Naive thymus-derived CD4-positive, alpha-beta T cell (primary cell): ENCODE measurements at regions not wholly inside any gene's neighbourhood (a gene's known extent, or its start where the extent isn't known, plus 50 kb on each side); places are given as distances from the start of the nearest gene placed in this dataset.
A peak's percentile ranks its signal among the peaks of the same experiment; 100 is the strongest.

Source experiments
- ATAC-seq: fragments of 150-1000 bp; cut with Tn5 transposase; 2 replicates; pipeline ENCODE4 v1.10.0; 2021; ENCODE audit warnings: mild to moderate bottlenecking, moderate library complexity
- CTCF ChIA-PET: fragments of 350-600 bp; sonication (Branson Sonifier 250); formaldehyde crosslinking; loops from one replicate; lab custom pipeline; 2021; ENCODE audit warnings: antibody characterized with exemption; lab: Charles Lee
- POLR2A ChIA-PET: fragments of 350-600 bp; sonication (Branson Sonifier 250); formaldehyde crosslinking; loops from one replicate; lab custom pipeline; 2021; ENCODE audit warnings: antibody characterized with exemption, inconsistent platforms; lab: Charles Lee
- DNase-seq, 9 donors: peaks; one replicate each; pipeline versions ENCODE4 v3.0.0 to v3.0.0-alpha.2; 2020 to 2022; ENCODE audit warnings: mixed read lengths in 1 of 9
- H3K27ac ChIP-seq: one replicate; pipeline ENCODE4 v1.7.0; 2013; ENCODE audit warnings: mild to moderate bottlenecking, low read depth, low read length, moderate library complexity
- H3K27me3 ChIP-seq, 2 donors: one replicate each; pipeline ENCODE4 v1.7.0; 2013; ENCODE audit warnings: low read length in 2 of 2, mild to moderate bottlenecking in 2 of 2, moderate library complexity in 2 of 2; ENCODE audit not compliant: control insufficient read depth in 2 of 2, insufficient read depth in 2 of 2
- H3K36me3 ChIP-seq, 3 experiments: 1 replicate in 2 of 3; 2 replicates in 1 of 3; pipeline ENCODE4 v1.7.0; 2013; ENCODE audit warnings: low read length in 3 of 3, mild to moderate bottlenecking in 3 of 3, moderate library complexity in 1 of 3; ENCODE audit not compliant: insufficient read depth in 3 of 3, control insufficient read depth in 2 of 3
- H3K4me1 ChIP-seq, 2 donors: one replicate each; pipeline ENCODE4 v1.7.0; 2013; ENCODE audit warnings: low read length in 2 of 2, mild to moderate bottlenecking in 2 of 2, moderate library complexity in 1 of 2; ENCODE audit not compliant: control insufficient read depth in 2 of 2, insufficient read depth in 2 of 2
- H3K4me3 ChIP-seq: 2 replicates; pipeline ENCODE4 v1.7.0; 2013; ENCODE audit warnings: mild to moderate bottlenecking, low read length
- H3K9me3 ChIP-seq, 3 experiments: 1 replicate in 2 of 3; 2 replicates in 1 of 3; pipeline ENCODE4 v1.7.0; 2013; ENCODE audit warnings: low read length in 3 of 3; ENCODE audit not compliant: control insufficient read depth in 2 of 3
- H3K27ac Mint-ChIP-seq, 9 donors: one replicate each; pipeline ENCODE4 v1.8.0; 2020 to 2022; ENCODE audit warnings: mixed read lengths in 9 of 9, mild to moderate bottlenecking in 8 of 9, moderate library complexity in 5 of 9, inconsistent platforms in 2 of 9
- H3K27me3 Mint-ChIP-seq, 5 donors: one replicate each; pipeline ENCODE4 v1.8.0; 2021 to 2022; ENCODE audit warnings: mixed read lengths in 5 of 5, mild to moderate bottlenecking in 1 of 5
- H3K36me3 Mint-ChIP-seq, 5 donors: one replicate each; pipeline ENCODE4 v1.8.0; 2020 to 2022; ENCODE audit warnings: mixed read lengths in 5 of 5, mild to moderate bottlenecking in 3 of 5, inconsistent platforms in 1 of 5
- H3K4me1 Mint-ChIP-seq, 7 donors: one replicate each; pipeline ENCODE4 v1.8.0; 2020 to 2022; ENCODE audit warnings: mixed read lengths in 7 of 7, mild to moderate bottlenecking in 3 of 7, inconsistent platforms in 1 of 7
- H3K4me3 Mint-ChIP-seq, 10 donors: one replicate each; pipeline ENCODE4 v1.8.0; 2020 to 2022; ENCODE audit warnings: mild to moderate bottlenecking in 10 of 10, mixed read lengths in 10 of 10, moderate library complexity in 6 of 10, inconsistent platforms in 2 of 10
- H3K9me3 Mint-ChIP-seq, 11 donors: one replicate each; pipeline ENCODE4 v1.8.0; 2020 to 2022; ENCODE audit warnings: mixed read lengths in 11 of 11, mild to moderate bottlenecking in 4 of 11, inconsistent platforms in 1 of 11, moderate library complexity in 1 of 11
- intact Hi-C, 2 donors: fragments of 100-400 bp; cut with micrococcal nuclease; formaldehyde crosslinking; loops; one replicate each; pipeline ENCODE4 v1.15.1; 2023

GRCh38 chr15:95448531-95449229, 881.8 kb upstream of the NR2F2 start:
- intact Hi-C loops: loop anchor here in 1 of 2 donors (5.0 kb wide), 3 partner anchors 146 to 619 kb away; no protein-coding TSS in a partner anchor

GRCh38 chr15:95449230-95449628, 881.3 kb upstream of the NR2F2 start:
- no peaks in the 10 kb centered on the region for H3K36me3 ChIP-seq
- CTCF ChIA-PET: interaction anchor here (1.1 kb wide), 1 partner anchor 11 kb away, joined by 3 read pairs; no protein-coding TSS in a partner anchor
- H3K27ac Mint-ChIP-seq: no peak overlapping the region
- H3K4me1 ChIP-seq: peaks cover 4 to 14% of the 10 kb centered on the region in 2 donors
- H3K36me3 Mint-ChIP-seq: peaks cover 0 to 22% (median 0%) of the 10 kb centered on the region in 5 donors
- no peak overlapping the region for H3K4me3 ChIP-seq
- DNase-seq (no peak), ATAC-seq (no peak)
- peaks cover 0 to 14% (median 0%) of the 10 kb centered on the region in 11 donors for H3K9me3 Mint-ChIP-seq
- POLR2A ChIA-PET: no interaction called here
- intact Hi-C loops: loop anchor here in 1 of 2 donors (5.0 kb wide), 3 partner anchors 147 to 618 kb away; no protein-coding TSS in a partner anchor
- no peaks in the 10 kb centered on the region for H3K27me3 ChIP-seq
- peaks cover 0 to 16% (median 6%) of the 10 kb centered on the region in 5 donors for H3K27me3 Mint-ChIP-seq
- H3K4me3 Mint-ChIP-seq: peak overlapping the region in 1 of 10 donors; percentile 24
- H3K4me1 Mint-ChIP-seq: peaks cover 14 to 46% (median 40%) of the 10 kb centered on the region in 7 donors
- H3K9me3 ChIP-seq: no peaks in the 10 kb centered on the region
- H3K27ac ChIP-seq: no peak overlapping the region

More at GRCh38 chr15:95448531-95449229, 881.8 kb upstream of the NR2F2 start:
- H3K27me3 Mint-ChIP-seq: peaks cover 0 to 16% (median 6%) of the 10 kb centered on the region in 5 donors
- Histone ChIP-seq H3K9me3 (no peaks in the 10 kb centered on the region), H3K4me3 (no peak overlapping the region), H3K27me3 (no peaks in the 10 kb centered on the region), H3K4me1 (peaks cover 4 to 14% of the 10 kb centered on the region in 2 donors), H3K36me3 (no peaks in the 10 kb centered on the region), H3K27ac (no peak overlapping the region)
- H3K36me3 Mint-ChIP-seq: peaks cover 0 to 22% (median 0%) of the 10 kb centered on the region in 5 donors
- H3K9me3 Mint-ChIP-seq: peaks cover 0 to 14% (median 0%) of the 10 kb centered on the region in 11 donors
- ChIA-PET CTCF (no interaction called here), POLR2A (no interaction called here)
- peak overlapping the region in 2 of 10 donors; percentile 10 to 24 for H3K4me3 Mint-ChIP-seq
- H3K4me1 Mint-ChIP-seq: peaks cover 14 to 43% (median 40%) of the 10 kb centered on the region in 7 donors
- no peak overlapping the region for H3K27ac Mint-ChIP-seq
- DNase-seq (no peak), ATAC-seq (no peak)

GRCh38 chr15:95450413-95450812, 880.1 kb upstream of the NR2F2 start:
- Mint-ChIP-seq H3K27ac (no peak overlapping the region), H3K36me3 (peaks cover 0 to 18% (median 0%) of the 10 kb centered on the region in 5 donors), H3K4me1 (peaks cover 23 to 51% (median 44%) of the 10 kb centered on the region in 7 donors), H3K4me3 (no peak overlapping the region), H3K9me3 (peaks cover 0 to 7% (median 0%) of the 10 kb centered on the region in 11 donors), H3K27me3 (peaks cover 0 to 16% (median 6%) of the 10 kb centered on the region in 5 donors)
- Histone ChIP-seq H3K4me1 (peaks cover 8 to 17% of the 10 kb centered on the region in 2 donors), H3K4me3 (no peak overlapping the region), H3K27ac (no peak overlapping the region), H3K36me3 (no peaks in the 10 kb centered on the region), H3K9me3 (no peaks in the 10 kb centered on the region), H3K27me3 (no peaks in the 10 kb centered on the region)
- no peak for DNase-seq
- ChIA-PET CTCF (interaction anchor here (1.1 kb wide), 1 partner anchor 12 kb away, joined by 3 read pairs; no protein-coding TSS in a partner anchor), POLR2A (no interaction called here)
- ATAC-seq: no peak
- intact Hi-C loops: no loop called here

- Mint-ChIP-seq H3K36me3 (peaks cover 0 to 15% (median 0%) of the 10 kb centered on the region in 5 donors), H3K27me3 (peaks cover 0 to 16% (median 6%) of the 10 kb centered on the region in 5 donors)
- POLR2A ChIA-PET: no interaction called here
These were observed 878.6 kb upstream of the NR2F2 start for GRCh38 chr15:95451938-95452337.

GRCh38 chr15:95454403-95455262, 875.9 kb upstream of the NR2F2 start:
- H3K4me1 Mint-ChIP-seq: peaks cover 19 to 40% (median 30%) of the 10 kb centered on the region in 7 donors
- H3K36me3 Mint-ChIP-seq: peaks cover 0 to 11% (median 0%) of the 10 kb centered on the region in 5 donors
- H3K4me3 Mint-ChIP-seq: peak overlapping the region in 4 of 10 donors; percentile 1 to 55 (median 19)
- intact Hi-C loops: no loop called here
- DNase-seq (no peak), ATAC-seq (no peak)
- Histone ChIP-seq H3K9me3 (no peaks in the 10 kb centered on the region), H3K27ac (no peak overlapping the region), H3K27me3 (peaks cover 0 to 3% of the 10 kb centered on the region in 2 donors), H3K4me1 (peaks cover 10 to 14% of the 10 kb centered on the region in 2 donors), H3K4me3 (no peak overlapping the region), H3K36me3 (no peaks in the 10 kb centered on the region)
- CTCF ChIA-PET: no interaction called here
- peaks cover 0 to 12% (median 5%) of the 10 kb centered on the region in 5 donors for H3K27me3 Mint-ChIP-seq
- POLR2A ChIA-PET: interaction anchor here (0.7 kb wide), 1 partner anchor 15 kb away, joined by 3 read pairs; no protein-coding TSS in a partner anchor
- peaks cover 0 to 9% (median 0%) of the 10 kb centered on the region in 11 donors for H3K9me3 Mint-ChIP-seq
- peak overlapping the region in 2 of 9 donors; percentile 22 to 63 for H3K27ac Mint-ChIP-seq

More at GRCh38 chr15:95451938-95452337, 878.6 kb upstream of the NR2F2 start:
- intact Hi-C loops: no loop called here
- DNase-seq (no peak), ATAC-seq (no peak)
- CTCF ChIA-PET: no interaction called here
- Histone ChIP-seq H3K4me3 (no peak overlapping the region), H3K36me3 (no peaks in the 10 kb centered on the region), H3K27ac (no peak overlapping the region), H3K4me1 (peaks cover 10 to 21% of the 10 kb centered on the region in 2 donors), H3K9me3 (no peaks in the 10 kb centered on the region), H3K27me3 (peaks cover 0 to 3% of the 10 kb centered on the region in 2 donors)
- Mint-ChIP-seq H3K9me3 (peaks cover 0 to 9% (median 0%) of the 10 kb centered on the region in 11 donors), H3K4me1 (peaks cover 27 to 53% (median 47%) of the 10 kb centered on the region in 7 donors), H3K4me3 (no peak overlapping the region), H3K27ac (no peak overlapping the region)

GRCh38 chr15:95457520-95457919, 873.0 kb upstream of the NR2F2 start:
- peaks cover 0 to 12% (median 8%) of the 10 kb centered on the region in 5 donors for H3K27me3 Mint-ChIP-seq
- H3K4me1 ChIP-seq: peaks cover 10 to 14% of the 10 kb centered on the region in 2 donors
- H3K36me3 ChIP-seq: no peaks in the 10 kb centered on the region
- H3K27ac ChIP-seq: no peak overlapping the region
- DNase-seq (no peak), ATAC-seq (no peak)
- peaks cover 19 to 40% (median 27%) of the 10 kb centered on the region in 7 donors for H3K4me1 Mint-ChIP-seq
- peaks cover 0 to 3% of the 10 kb centered on the region in 2 donors for H3K27me3 ChIP-seq
- H3K36me3 Mint-ChIP-seq: peaks cover 0 to 7% (median 0%) of the 10 kb centered on the region in 5 donors
- ChIA-PET POLR2A (no interaction called here), CTCF (no interaction called here)
- H3K4me3 ChIP-seq: no peak overlapping the region
- peaks cover 0 to 5% (median 0%) of the 10 kb centered on the region in 11 donors for H3K9me3 Mint-ChIP-seq
- no peak overlapping the region for H3K4me3 Mint-ChIP-seq
- no peak overlapping the region for H3K27ac Mint-ChIP-seq
- no peaks in the 10 kb centered on the region for H3K9me3 ChIP-seq
- intact Hi-C loops: no loop called here
